HCT116 (cell line): ENCODE measurements at regions not wholly inside any gene's neighbourhood (a gene's known extent, or its start where the extent isn't known, plus 50 kb on each side); places are given as distances from the start of the nearest gene placed in this dataset.

Experiments used
- CTCF ChIP-seq, 3 experiments: fragments of 200-600 bp in 1 of 3; sonication (generic) in 1 of 3; IDR thresholded peaks in 2 of 3; conservative IDR thresholded peaks in 1 of 3; 2 replicates each; pipeline ENCODE4 v1.5.1; 2012 to 2017; ENCODE audit warnings: low read depth in 2 of 3, low read length in 2 of 3, antibody characterized with exemption in 1 of 3, borderline replicate concordance in 1 of 3, control low read depth in 1 of 3, mild to moderate bottlenecking in 1 of 3, mixed read lengths in 1 of 3, mixed run types in 1 of 3, moderate library complexity in 1 of 3; ENCODE audit not compliant: insufficient read depth in 1 of 3
- POLR2AphosphoS5 ChIP-seq: IDR thresholded peaks from 2 replicates; pipeline ENCODE4 v1.6.1; 2011; ENCODE audit warnings: mild to moderate bottlenecking, low read depth, low read length, moderate library complexity
- SIN3A ChIP-seq: IDR thresholded peaks from 2 replicates; pipeline ENCODE4 v1.6.1; 2012; ENCODE audit warnings: low read depth
- SP1 ChIP-seq: IDR thresholded peaks from 2 replicates; pipeline ENCODE4 v1.6.1; 2012; ENCODE audit warnings: low read depth
- YY1 ChIP-seq: IDR thresholded peaks from 2 replicates; pipeline ENCODE4 v1.6.1; 2011; ENCODE audit warnings: low read length, low read depth, moderate library complexity, mild to moderate bottlenecking; ENCODE audit not compliant: insufficient replicate concordance; ENCODE audit errors: extremely low read depth
- ZBTB33 ChIP-seq: IDR thresholded peaks from 2 replicates; pipeline ENCODE4 v1.6.1; 2011; ENCODE audit warnings: mild to moderate bottlenecking, low read length, moderate library complexity; ENCODE audit not compliant: insufficient replicate concordance; ENCODE audit errors: extremely low read depth

DNA sequence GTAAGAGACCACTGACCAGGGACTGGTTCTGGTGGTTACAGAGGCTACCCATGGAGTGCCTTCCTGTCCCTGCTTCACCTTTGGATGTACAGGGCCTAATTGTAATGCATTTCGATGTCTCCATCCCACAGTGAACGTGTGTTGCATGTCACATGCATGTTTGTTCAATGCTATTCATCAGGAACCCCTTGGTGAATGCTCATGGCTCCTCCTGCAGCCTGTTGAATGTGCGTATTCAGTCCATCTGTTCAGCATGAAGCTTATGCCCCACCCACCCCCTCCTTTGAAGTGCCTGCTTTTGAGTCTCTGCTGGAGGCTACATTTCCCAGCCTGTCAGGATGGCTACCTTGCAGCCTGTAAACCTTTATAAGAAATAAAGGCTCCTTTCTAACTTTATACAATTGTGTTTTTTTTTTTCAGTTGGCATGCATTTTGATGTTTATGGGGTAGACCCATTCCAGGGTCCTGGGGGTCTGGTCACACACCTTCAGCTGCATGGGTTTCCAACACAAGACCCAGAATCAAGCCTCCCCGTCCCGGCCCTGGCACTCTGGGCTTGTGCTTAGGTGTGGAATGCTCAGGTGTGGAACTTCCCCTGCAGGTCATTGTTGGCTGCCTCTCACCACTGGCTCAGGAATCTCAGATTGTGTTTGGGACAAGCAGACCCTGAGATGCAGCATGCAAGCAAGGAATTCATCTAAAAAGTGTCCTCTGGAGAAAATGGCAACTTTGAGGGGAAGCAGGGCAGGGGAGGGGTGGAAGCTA lies 238.8 kb upstream of the HDAC4 start:
- TF ChIP-seq CTCF (IDR thresholded peaks at IDR 0.05 in 2 of 3, conservative IDR thresholded peaks at IDR 0.05 in 1 of 3; ENCODE audit: borderline replicate concordance in 1 of 3, insufficient read depth in 1 of 3, low read depth in 2 of 3, low read length in 2 of 3) (no peak), ZBTB33 (no peak), SP1 (no peak), SIN3A (no peak), POLR2AphosphoS5 (no peak), YY1 (no peak)
